Heart left ventricle (tissue), 16 donors: ENCODE measurements at regions not wholly inside any gene's neighbourhood (a gene's known extent, or its start where the extent isn't known, plus 50 kb on each side); places are given as distances from the start of the nearest gene placed in this dataset.

Source experiments
- ATAC-seq, 4 donors: fragments of 200-7000 bp; cut with Tn5 transposase; one replicate each; pipeline ENCODE4 v1.9.1; 2020 to 2022; ENCODE audit warnings: moderate library complexity in 4 of 4, mild to moderate bottlenecking in 3 of 4, moderate number of reproducible peaks in 1 of 4
- DNase-seq, 5 donors: peaks; one replicate each; pipeline ENCODE4 v3.0.0-alpha.2; 2020
- H3K27ac ChIP-seq, 12 donors: fragments of 200-600 bp; sonication (generic) in 4 of 12; one replicate each; pipeline versions ENCODE4 v1.5.0 to v1.8.0; 2016 to 2022; ENCODE audit warnings: mild to moderate bottlenecking in 2 of 12
- H3K27me3 ChIP-seq, 9 donors: fragments of 200-600 bp; sonication (generic) in 2 of 9; one replicate each; pipeline versions ENCODE4 v1.5.1 to v1.8.0; 2016 to 2022; ENCODE audit warnings: mild to moderate bottlenecking in 3 of 9
- H3K36me3 ChIP-seq, 9 donors: fragments of 200-600 bp; sonication (generic) in 2 of 9; one replicate each; pipeline versions ENCODE4 v1.5.0 to v1.8.0; 2018 to 2022; ENCODE audit warnings: mild to moderate bottlenecking in 2 of 9
- H3K4me1 ChIP-seq, 12 donors: fragments of 200-600 bp; sonication (generic) in 4 of 12; one replicate each; pipeline versions ENCODE4 v1.5.0 to v1.8.0; 2016 to 2022; ENCODE audit warnings: mild to moderate bottlenecking in 3 of 12
- H3K4me3 ChIP-seq, 12 donors: fragments of 200-600 bp; sonication (generic) in 4 of 12; one replicate each; pipeline versions ENCODE4 v1.5.0 to v1.8.0; 2017 to 2022; ENCODE audit warnings: mild to moderate bottlenecking in 9 of 12, moderate library complexity in 4 of 12
- H3K9me3 ChIP-seq, 12 donors: fragments of 200-600 bp; sonication (generic) in 4 of 12; one replicate each; pipeline versions ENCODE4 v1.5.0 to v1.8.0; 2016 to 2022; ENCODE audit warnings: mild to moderate bottlenecking in 1 of 12
- CTCF ChIP-seq, 12 donors: fragments of 200-600 bp; sonication (generic) in 4 of 12; IDR thresholded peaks; one replicate each; pipeline versions ENCODE4 v1.5.0 to v1.8.0; 2018 to 2022; ENCODE audit warnings: antibody characterized with exemption in 12 of 12, mild to moderate bottlenecking in 5 of 12
- POLR2A ChIP-seq, 2 donors: fragments of 450-650 bp; IDR thresholded peaks; one replicate each; pipeline ENCODE4 v1.6.1; 2017; ENCODE audit warnings: antibody characterized with exemption in 2 of 2, mild to moderate bottlenecking in 2 of 2, moderate library complexity in 2 of 2
- WGBS, 4 donors: extraction: QIAGEN DNeasy Blood & Tissue Kit in 2 of 4; methylation state at CpG; one replicate each; pipeline versions ENCODE4 v1.1.5 to v1.1.7; 2013 to 2018; 5-methylcytosine and 5-hydroxymethylcytosine counted together
- intact Hi-C, 10 donors: fragments of 100-400 bp; cut with DNase I; formaldehyde crosslinking; loops; one replicate each; pipeline versions ENCODE4 v1.11.1 to v1.14.2; 2022
- donor health status: ischemic (EF 13 %, LVEDD 7.1; RV severe dilation, severe dysfunction).
- donor health status: healthy with polysubstance abuse.
- donor health status: DM: no; HTN: yes; CAD: no.
- donor health status: DM: no; HTN: no; CAD: no.
- donor health status: ischemic (EF 25% LVEDD 6.9; RV normal size, moderate dysfunction).
- donor health status: ischemic (EF 25% LVEDD 5.7; RV mildly dilated, moderate dysfunction).
- donor health status: healthy.
- donor health status: DM: yes; HTN: yes; CAD: no.
- donor health status: ischemic (EF 35%, LVEDD 5.7; RV mildly dilated, moderate dysfunction).
- donor health status: nonischemic (EF 11% LVEDD 7.7; RV severe dilation, severe dysfunction).
- donor health status: DM: yes; HTN: yes; CAD: no.
- donor health status: PGD.
- donor health status: ischemic (EF 29% LVEDD 5.4; RV normal size, mild dysfunction).
- donor health status: nonischemic (EF 23%, LVEDD 6.1; RV moderate dilation, normal function).

GRCh38 chr10:85224366-85224940 lies 896.1 kb downstream of the CCSER2 start:
- Histone ChIP-seq H3K27me3 (no peaks in the 10 kb centered on the region), H3K9me3 (no peaks in the 10 kb centered on the region), H3K4me3 (no peak overlapping the region), H3K27ac (no peak overlapping the region), H3K36me3 (no peaks in the 10 kb centered on the region), H3K4me1 (no peaks in the 10 kb centered on the region)
- 68 to 85% (median 74%) methylated on average over 6 of the region's 6 CpGs for WGBS, 4 donors
- intact Hi-C loops: loop anchor here in 1 of 10 donors (5.0 kb wide), 1 partner anchor 1153 kb away; no protein-coding TSS in a partner anchor
- DNase-seq (no peak), ATAC-seq (no peak)
- TF ChIP-seq POLR2A (IDR thresholded peaks at IDR 0.05) (no peak), CTCF (IDR thresholded peaks at IDR 0.05) (no peak)

- DNase-seq: no peak
- Histone ChIP-seq H3K36me3 (no peaks in the 10 kb centered on the region), H3K27ac (no peak overlapping the region), H3K4me3 (no peak overlapping the region), H3K4me1 (no peaks in the 10 kb centered on the region), H3K27me3 (no peaks in the 10 kb centered on the region), H3K9me3 (no peaks in the 10 kb centered on the region)
- WGBS, 4 donors: 73 to 82% (median 78%) methylated on average over 2 of the region's 2 CpGs
- intact Hi-C loops: no loop called here
- no peak for ATAC-seq
- TF ChIP-seq CTCF (IDR thresholded peaks at IDR 0.05) (no peak), POLR2A (IDR thresholded peaks at IDR 0.05) (no peak)
Observed at GRCh38 chr10:85225311-85225710, 896.9 kb downstream of the CCSER2 start.

DNA sequence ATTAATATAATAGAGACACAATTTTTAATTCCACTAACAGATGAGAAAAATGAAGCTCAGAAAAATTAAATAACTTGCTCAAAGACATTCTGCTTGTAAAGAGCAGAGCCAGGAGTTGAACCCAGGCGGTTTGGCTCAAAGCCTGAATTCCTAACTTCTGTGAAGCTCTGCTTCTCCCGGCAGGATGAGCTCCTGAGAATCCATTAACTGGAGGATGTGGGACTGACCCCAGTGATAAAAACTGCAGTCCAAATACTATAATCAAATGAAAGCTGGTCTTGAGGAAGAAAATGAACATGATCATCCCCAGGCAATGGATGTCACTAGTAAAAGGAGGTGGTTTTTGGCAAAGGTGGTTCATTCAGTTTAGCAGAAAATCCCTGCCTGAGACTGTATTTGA lies 898.2 kb downstream of the CCSER2 start:
- WGBS, 4 donors: 31 to 59% (median 53%) methylated on average over 2 of the region's 2 CpGs
- no peaks in the 10 kb centered on the region for H3K4me1 ChIP-seq
- intact Hi-C loops: no loop called here
- ATAC-seq (no peak), DNase-seq (no peak)
- H3K4me3 ChIP-seq: no peak overlapping the region
- no peak overlapping the region for H3K27ac ChIP-seq
- H3K36me3 ChIP-seq: no peaks in the 10 kb centered on the region
- H3K9me3 ChIP-seq: no peaks in the 10 kb centered on the region
- TF ChIP-seq CTCF (IDR thresholded peaks at IDR 0.05): no peak
- no peak for TF ChIP-seq POLR2A (IDR thresholded peaks at IDR 0.05)
- H3K27me3 ChIP-seq: no peaks in the 10 kb centered on the region

DNA sequence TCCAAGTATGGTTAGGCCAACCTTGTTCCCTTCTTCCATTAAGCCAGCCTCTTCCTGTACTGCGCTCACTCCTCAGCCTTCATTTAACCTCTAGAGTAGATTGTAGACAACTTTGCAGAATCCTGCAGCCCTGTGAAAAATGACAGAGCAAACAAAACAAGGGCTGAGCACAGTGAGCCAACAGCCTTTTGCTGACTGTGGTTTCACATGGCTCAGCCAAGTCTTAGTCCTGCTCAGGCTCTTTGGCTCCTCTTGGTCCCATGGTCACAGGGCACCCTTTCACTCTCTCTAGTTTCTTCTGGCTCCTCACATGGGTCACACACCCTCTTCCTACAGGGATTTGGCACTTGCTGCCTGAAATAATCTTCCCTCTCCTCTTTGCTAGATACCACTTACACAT lies 900.3 kb downstream of the CCSER2 start:
- WGBS, 4 donors: 71 to 95% (median 85%) methylated on average over 1 of the region's 1 CpG
- no peaks in the 10 kb centered on the region for H3K27me3 ChIP-seq
- H3K4me3 ChIP-seq: no peak overlapping the region
- ATAC-seq (no peak), DNase-seq (no peak)
- no peaks in the 10 kb centered on the region for H3K9me3 ChIP-seq
- H3K4me1 ChIP-seq: no peaks in the 10 kb centered on the region
- no peak overlapping the region for H3K27ac ChIP-seq
- no peak for TF ChIP-seq CTCF (IDR thresholded peaks at IDR 0.05)
- no peak for TF ChIP-seq POLR2A (IDR thresholded peaks at IDR 0.05)
- intact Hi-C loops: no loop called here
- H3K36me3 ChIP-seq: no peaks in the 10 kb centered on the region
